ENCODE measurements at regions not wholly inside any gene's neighbourhood (a gene's known extent, or its start where the extent isn't known, plus 50 kb on each side); places are given as distances from the start of the nearest gene placed in this dataset.
"Not testable (repeated sequence)": the region's sequence is repeated elsewhere in the genome, so short reads cannot be mapped to it uniquely, and the experiment has no call there.

DNA sequence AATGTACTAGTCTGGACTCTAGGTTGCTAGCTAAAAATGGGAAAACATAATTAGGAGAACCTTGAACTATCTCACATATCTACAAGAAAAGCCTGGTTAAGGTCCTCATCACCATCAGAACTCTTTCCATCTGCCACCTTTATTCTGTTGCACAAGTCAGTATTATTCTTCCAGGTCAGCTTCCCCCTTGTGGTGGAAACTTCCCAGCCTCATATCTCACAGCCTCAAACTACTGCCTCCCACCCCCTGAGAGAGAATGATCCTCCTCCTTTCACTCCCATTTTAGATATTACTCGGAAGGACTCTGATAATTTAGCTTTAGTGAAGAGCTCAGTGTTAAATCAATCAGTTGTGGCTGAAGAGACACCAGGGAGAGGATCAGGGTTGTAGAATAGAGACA lies 197.3 kb downstream of the ZNF92 start:
- TF ChIP-seq, protein P1, sequence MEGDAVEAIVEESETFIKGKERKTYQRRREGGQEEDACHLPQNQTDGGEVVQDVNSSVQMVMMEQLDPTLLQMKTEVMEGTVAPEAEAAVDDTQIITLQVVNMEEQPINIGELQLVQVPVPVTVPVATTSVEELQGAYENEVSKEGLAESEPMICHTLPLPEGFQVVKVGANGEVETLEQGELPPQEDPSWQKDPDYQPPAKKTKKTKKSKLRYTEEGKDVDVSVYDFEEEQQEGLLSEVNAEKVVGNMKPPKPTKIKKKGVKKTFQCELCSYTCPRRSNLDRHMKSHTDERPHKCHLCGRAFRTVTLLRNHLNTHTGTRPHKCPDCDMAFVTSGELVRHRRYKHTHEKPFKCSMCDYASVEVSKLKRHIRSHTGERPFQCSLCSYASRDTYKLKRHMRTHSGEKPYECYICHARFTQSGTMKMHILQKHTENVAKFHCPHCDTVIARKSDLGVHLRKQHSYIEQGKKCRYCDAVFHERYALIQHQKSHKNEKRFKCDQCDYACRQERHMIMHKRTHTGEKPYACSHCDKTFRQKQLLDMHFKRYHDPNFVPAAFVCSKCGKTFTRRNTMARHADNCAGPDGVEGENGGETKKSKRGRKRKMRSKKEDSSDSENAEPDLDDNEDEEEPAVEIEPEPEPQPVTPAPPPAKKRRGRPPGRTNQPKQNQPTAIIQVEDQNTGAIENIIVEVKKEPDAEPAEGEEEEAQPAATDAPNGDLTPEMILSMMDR (IDR thresholded peaks at IDR 0.05; ENCODE audit: insufficient read depth, low read depth, low read length), result not testable (repeated sequence)
- not testable (repeated sequence) for TF ChIP-seq EZH2 (IDR thresholded peaks at IDR 0.05; ENCODE audit: insufficient read depth, low read length)
